Islet precursor cell (in vitro differentiated cells): ENCODE measurements at regions not wholly inside any gene's neighbourhood (a gene's known extent, or its start where the extent isn't known, plus 50 kb on each side); places are given as distances from the start of the nearest gene placed in this dataset.
"Not testable (repeated sequence)": the region's sequence is repeated elsewhere in the genome, so short reads cannot be mapped to it uniquely, and the experiment has no call there.

Source experiments
- DNase-seq: peaks from one replicate; pipeline ENCODE4 v3.0.0-alpha.2; 2018

DNA sequence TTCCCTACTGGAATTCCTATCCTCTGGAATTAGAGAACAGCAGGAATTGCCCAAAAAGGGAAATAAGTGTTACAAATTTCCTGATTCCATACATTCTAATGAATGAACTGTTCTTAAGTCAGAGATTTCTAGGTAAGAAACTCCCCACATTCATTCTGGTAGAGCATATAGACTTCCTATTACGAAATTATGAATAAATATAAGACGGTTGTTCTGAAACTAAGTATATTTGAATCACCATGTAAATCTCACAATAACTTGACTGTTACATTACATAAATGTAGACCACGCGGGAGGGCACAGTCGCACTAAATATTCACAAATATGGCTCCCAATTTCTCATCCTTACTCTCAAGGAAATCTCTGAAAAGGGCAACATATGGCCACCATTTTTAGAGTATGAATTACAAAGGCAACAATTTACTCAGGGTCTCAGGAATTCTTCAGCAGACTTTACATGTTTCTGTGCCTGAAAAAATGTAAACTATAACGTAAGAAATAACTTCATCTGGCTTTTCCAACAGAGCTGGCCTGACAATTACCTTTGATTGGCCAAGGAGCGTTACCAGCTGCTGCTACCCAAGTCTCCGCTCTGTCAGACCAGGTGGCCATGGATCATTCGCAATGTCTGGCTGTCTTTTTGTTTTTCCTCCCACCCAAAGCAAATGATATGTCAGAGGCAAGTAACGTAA is 115.8 kb downstream of the MPP7 start:
- DNase-seq: no peak

DNA sequence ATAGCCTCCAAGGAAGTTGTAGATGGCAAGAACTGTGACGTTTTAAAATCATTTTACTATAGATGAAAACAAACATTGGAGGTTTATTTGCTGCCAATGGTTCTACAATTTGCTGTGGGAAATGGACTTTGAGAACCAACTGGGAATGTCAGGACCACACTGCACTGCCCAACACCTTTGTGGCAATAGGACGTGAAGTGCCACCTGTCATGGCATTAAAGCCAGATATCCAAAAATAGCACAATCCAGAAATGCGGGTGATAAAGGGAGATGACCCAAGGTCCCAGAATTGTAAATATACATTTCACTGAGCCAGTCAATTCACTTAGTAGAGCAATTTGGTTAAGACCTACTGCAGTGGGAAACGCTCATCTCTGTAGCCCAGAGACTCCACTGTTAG is 116.4 kb downstream of the MPP7 start:
- DNase-seq: no peak

DNA sequence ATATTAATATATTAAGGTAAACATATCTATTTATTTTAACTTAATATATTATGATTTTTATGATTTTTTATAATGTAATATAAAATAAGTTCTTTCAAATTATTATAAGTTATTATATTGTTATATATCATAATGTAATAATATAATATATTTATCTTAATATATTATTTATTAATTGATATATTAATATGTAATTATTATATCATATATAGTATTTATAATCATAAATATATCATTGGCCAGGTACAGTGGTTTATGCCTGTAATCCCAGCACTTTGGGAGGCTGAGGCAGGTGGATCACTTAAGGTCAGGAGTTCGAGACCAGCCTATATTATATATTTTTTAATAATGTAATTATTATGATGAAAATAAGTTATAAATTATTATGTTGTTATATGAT is 118.1 kb downstream of the MPP7 start:
- DNase-seq: no peak

DNA sequence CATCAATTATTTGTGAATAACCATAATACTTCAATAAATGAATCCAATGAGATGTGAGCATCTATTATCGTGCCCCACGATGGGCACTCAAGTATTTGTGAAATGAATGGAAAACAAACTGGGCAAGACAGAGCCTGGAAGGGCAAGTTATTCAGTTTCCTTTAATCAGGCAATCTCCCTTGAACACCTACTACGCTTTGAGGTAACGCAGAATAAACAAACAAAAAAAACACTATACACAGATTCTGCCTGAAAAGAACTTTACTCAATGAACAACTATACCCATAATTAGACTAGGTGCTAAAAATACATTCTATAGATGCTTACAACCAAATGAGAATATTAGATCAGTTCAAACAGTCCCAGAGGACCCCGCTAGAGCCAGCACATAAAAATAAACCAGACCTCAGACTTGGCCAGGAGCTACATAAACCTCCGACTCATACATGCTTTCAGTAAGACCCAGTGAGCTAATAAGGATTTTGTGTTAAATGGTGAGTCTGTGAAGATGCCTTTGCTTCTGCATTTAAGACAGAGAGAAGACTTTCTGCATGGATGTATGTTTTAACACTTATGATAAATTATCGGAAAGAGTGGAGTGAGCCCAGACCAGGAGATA is 121.3 kb downstream of the MPP7 start:
- no peak for DNase-seq

DNA sequence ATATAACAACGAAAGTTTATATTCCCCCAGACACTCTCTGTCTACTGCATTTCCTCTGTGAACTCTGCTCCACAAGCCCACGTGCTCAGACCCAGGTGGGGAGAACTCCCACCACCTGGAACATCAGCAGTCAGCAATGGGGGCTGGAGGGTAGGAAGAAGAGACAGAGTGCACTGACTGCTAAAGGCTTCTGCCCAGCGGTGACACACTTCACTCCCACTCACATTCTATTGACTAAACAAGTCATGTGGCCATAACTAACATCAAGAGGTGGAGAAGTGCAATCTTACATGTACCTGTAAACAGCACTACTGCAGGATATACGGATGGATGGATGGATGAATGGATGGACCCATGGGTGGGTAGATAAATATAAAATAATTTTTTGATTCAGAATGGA is 122.2 kb downstream of the MPP7 start:
- DNase-seq: peak; percentile 76

DNA sequence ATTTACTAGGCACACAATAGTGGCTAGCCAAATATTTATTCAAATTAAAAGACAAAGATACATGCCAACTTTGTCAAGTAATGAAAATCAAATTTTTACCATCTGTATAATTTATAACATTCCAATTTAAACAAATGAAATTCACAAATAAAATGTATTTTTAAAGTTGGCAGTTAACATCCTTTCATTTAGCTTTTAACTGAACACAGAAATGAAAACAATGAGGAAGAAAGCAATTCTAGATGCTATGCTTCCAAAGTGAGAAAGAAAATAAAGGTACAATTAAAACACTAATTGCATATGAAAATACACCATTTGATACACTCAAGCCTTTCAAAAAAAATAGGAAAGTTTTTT is 123.1 kb downstream of the MPP7 start:
- DNase-seq: no peak

DNA sequence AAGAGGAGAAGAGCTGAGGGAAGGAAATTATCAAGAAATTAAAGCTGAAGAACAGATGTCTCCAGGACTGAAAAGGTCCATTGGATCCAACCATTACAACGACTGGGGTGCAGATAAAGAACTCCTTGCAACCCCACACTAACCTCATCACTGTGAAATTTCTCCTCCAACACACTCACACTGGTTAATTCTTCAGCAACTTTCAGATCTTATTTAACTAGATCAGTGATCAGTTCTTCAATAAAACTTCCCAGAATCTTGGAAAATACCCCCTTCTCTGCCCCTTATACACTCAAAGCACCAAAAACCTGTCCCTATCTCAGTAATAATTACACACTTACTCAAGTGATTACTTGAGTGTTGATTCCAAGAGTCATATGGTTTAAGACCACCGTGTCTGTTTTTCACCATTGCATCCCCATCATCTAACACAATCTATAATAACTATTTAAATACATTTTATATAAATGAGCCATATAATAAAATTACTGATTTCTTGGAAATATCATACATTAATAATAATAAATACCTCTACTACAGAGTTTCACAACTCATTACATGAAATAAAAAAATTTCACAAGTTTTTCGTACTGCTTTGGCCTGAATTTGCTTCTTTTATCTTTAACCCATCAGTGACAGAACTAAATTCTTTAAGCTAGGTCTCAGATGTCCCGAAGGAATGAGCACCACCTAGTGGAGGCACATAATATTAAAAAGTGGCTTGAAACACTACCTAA is 123.7 kb downstream of the MPP7 start:
- DNase-seq: no peak

DNA sequence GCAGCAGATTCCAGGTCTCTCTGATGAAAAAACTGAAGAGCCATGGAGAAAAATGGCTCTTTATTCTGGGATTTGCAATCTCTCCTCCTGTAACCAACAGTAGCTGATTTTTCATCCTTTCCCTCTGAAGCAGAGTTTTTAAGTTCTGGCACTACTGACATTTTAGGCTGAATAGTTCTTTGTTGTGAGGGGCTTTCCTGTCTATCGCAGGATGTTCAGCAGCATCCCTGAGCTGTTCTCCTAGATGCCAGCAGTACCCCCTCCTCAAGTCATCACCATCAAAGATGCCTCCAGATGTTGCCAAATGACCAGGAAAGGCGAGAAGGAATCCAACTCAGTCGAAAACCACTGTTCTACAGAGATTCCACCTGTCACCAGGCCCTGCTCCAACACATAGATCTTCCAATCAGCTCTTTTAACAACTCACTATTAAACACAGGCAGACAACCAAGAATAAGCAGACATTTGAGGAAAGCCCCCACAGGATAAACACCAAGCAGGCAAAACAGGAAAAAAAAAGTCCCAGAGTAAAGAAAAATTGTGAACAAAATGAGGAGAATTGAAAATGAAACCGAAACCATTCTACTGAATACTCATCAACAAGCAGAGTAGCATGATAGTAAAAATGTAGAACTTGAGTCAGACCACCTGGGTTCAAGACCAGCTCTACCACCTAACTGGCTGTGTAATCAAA is 124.8 kb downstream of the MPP7 start:
- DNase-seq: no peak

DNA sequence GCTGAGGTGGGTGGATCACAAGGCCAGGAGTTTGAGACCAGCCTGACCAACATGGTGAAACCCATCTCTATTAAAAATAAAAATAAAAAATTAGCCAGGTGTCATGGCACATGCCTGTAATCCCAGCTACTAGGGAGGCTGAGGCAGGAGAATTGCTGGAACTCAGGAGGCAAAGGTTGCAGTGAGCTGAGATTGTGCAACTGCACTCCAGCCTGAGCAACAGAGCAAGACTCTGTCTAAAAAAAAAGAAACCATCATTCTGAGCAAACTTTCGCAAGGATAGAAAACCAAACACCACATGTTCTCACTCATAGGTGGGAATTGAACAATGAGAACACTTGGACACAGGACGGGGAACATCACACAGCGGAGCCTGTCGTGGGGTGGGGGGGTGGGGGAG is 126.4 kb downstream of the MPP7 start:
- DNase-seq: not testable (repeated sequence)

DNA sequence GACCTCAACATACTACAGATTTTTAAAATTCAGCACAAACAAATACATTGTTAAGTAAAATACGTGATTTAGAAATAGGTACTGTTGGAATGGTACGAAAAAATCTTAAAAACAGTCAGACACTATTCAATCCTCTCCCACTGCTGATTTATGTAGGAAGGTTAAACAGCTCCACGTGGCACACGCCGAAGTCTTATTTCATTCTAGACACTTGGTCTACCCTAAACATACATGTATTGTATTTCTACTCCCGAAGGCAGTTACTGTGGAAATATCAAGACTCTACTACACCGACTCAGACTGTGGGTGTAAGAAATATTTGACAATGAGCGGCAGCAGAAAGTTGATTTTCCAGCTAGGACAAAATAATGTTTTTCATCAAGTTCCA is 130.6 kb downstream of the MPP7 start:
- no peak for DNase-seq

DNA sequence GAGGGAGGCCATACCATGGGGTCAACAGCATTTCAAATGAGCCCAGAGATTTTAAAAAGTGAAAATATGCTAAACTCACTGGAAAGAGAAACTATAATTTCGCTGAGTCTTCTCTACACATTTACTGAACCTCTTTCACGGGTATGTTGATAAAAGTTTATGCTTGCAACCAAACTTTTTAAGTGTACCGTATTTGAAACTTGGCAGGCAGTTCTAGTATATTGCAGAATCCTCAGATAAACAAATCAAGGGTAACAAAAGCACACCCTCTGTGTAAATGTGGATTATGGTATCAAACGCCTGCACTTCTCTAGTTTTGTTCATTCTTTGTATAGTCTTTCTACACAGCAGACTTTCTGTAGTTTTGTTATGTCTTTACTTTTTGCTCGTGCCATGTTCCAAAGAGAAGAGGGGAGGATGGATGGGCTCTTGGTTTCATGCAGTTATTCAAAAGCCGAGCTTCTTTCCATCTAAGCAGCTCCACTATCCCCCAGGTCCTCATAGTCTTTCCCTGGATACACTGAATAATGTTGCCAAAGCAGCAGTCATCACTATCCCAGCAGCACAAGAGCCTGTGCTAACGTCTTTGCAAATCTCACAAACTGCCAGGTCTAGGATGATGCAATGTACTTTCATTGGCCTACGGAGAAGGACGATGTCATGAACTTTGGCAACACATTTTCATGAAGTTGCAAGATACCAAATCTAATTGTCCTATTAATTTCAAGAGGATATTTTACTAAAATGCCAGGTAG is 131.2 kb downstream of the MPP7 start:
- no peak for DNase-seq

DNA sequence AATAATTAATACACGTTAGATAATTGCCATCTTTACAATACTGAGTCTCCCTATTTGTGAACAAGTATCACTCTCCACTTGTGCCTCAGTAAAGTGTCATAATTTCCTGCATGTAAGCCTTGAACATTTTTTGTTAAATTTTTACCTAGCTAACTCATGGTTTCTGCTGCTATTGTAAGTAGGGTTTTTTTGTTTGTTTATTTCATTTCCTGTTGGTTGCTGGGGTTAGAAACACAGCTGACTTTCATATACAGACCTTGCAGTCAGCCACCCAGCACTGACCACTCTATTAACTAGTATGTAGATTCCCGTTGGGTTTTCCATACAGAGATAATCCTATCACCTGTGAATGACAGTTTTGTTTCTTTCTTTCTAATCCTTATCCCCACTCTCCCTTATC is 133.3 kb downstream of the MPP7 start:
- DNase-seq: no peak

DNA sequence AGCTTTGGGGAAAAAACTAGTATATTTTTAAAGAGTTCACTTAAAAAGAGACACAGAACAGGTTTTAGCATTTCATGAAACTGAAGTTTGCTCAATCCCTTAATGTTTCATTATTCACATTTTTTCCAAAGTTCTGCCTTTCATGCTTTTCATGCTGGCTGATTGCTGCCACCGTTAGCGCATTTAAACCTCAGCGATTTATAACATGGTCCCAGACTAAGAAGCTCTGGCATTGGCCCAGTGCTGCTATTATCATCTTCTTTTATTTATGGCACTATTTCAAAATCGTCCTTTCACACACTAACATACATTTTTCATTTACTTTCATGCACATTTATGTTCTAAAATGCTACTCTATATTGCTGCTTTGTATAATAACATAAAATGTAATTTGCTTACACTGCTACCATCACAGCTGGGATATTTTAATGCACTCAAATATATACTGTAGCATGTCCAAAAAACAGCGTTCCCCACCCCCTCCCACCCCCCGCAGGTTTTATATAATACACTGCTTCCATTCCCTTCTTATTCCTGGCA is 141.9 kb downstream of the MPP7 start:
- DNase-seq: no peak

DNA sequence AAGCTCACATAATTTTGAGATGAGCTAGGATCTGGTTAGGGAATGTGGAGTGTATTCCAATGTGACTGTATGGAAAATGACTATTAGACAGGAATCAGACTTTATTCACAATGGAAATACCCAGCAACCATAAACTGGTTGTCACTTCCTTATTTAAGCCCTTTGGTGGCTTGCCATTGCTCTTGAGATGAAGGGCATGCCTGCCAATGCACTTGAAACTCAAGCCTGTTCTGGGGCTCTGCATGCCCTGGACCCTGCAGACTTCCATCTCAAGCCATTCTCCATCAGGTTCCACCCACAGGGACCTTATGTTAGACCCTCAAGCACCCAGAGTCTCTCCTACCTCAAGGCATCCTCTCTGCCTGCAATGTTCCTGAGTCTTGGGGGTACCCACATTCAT is 145.5 kb downstream of the MPP7 start:
- no peak for DNase-seq

DNA sequence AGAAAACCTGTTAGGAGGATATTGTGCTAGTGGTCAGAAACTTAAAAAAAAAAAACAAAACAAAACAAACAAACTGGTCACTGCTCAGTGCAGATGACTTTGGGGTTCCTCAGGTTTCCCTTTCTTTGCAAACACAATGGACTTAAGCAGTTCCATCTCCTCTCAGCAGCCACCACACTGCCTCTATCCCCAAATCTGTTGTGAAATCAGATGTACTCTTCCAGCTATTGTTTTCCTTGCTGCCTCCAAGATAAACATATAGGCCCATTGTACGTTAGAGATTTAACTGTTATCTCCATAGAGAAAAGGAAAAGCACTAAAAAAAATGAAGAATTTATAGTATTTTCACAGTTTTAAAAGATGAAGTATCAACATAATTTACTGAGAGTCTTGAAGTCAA is 147.1 kb downstream of the MPP7 start:
- no peak for DNase-seq

DNA sequence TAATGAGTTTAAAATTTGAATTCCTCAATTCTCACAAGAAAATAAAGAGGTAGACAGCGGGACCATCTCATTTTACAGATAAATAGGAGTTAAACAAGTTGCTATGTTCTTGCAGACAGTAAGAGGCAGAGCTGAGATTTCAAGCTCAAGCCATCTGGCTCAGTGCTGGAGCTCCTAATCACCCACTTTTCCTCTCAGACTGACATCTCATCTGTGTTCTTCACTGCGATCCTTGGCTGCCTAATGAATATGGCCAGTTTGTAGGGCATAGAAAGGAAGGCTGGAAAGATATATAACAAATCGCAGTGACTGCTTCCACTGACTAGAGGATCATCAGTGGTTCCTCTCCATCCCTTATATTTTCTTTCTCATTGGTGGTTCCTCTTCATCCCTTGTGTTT is 151.2 kb downstream of the MPP7 start:
- DNase-seq: no peak

DNA sequence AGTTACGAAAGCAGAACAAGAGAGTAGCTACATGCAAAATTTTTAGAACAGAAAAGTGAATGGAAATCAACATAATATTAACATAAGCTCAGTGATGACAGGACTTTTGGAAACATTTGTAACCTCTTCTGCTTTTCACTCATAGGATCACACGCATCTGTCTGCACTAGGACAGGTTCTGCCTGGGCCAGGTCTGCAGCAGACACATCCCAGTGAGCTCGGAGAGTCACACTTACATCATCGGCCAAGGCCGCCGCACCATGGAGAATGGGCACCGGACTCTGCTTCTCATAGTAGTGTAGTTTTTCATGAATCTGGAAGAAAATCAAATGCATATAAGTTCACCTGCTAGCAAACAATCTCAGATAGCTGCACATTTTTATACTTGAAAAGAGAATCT is 150.9 kb upstream of the ODAD2 start:
- DNase-seq: no peak

DNA sequence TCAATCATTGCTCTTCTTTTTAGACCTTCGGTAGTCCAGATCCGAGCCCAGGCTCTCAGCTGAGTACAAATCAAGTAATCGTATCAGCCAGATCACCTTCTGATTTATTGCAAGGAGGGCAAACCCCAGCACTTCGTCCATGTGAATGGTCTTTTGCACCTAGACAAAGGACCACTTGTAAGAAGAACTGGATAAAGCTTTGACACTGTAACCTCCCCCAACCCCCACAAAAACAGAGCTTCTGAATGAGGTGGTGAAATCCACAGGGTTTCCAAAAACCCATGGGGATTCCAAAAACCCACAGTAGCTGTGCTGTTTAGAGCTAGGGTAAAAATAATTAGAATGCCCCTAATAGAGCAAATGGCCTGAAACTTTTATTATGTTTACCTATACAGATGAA is 148.8 kb upstream of the ODAD2 start:
- no peak for DNase-seq

DNA sequence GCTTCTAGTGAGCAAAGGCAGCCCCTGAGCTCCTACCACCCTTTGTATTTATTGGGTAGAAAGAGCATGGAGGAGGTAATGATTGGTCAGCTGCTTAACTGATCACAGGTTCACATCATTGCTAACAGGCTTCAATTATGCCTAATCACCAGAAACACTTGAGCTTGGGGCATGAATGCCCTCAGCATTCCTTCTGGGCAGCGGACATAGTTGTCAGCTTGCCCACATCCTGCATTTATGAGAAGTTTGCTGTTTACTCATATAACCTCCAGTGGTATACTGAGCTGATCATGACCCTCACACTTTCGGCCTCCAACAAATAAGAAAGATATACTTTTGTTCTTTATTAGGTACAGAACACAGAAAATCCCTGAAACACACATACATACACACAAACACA is 140.3 kb upstream of the ODAD2 start:
- DNase-seq: no peak

DNA sequence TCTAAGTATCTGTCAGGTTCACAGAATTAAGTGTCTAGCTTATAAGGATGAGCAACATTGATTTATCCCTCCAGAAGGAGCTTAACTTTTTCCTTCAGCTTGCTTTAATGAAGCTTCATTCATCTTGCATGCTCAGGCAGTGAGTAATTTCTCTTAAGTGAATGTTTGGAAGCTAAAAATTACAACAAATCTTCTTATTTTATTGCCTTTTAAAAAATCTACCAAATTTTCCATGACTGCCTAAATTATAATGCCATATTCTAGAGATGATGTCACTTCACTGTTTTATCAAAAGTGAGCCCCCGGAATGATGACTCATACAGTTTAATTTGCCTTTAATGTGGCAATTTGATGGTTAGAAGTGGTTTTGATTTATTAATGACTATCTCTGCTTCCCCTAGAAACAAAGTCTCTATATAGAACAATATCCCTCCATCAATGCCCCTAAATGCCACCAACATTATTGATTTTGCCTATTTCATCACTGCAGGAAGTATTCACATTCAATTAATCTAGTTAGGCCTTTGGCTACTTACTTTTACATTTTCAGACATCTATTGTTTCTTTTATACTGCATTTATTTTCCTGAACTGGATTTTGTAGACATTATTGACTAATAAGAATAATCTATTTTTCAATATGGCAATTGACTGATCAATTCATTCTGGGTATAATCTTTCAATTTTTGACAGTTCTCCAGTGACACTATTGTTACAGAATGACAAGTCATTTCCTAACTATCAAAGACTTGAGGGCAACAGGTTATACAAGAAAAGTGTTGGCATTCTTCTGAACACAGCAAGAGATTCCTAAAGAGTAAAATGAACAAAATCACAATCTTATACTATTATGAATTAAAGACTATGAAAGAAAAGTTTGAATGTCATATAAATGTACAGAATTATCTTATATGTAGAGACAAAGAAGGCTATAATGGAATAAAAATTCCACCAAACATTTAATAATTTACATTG is 139.3 kb upstream of the ODAD2 start:
- DNase-seq: no peak

DNA sequence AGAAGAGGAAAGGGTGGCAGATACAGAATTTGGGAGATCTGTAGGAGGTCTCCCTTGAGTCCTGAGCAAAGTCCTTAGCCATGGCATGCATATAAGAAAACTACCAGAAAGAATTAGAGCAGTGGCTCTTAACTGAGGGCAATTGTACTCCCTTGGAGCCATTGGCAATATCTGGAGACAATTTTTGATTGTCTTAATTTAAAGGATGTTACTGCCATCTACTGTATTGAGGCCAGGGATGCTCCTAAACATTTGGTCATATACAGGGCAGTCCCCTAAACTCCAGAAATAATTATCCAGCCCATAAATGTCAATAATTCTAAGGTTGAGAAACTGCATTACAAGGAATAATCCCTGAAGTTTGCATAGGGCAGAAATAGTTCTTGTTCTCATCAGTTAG is 136.4 kb upstream of the ODAD2 start:
- no peak for DNase-seq

DNA sequence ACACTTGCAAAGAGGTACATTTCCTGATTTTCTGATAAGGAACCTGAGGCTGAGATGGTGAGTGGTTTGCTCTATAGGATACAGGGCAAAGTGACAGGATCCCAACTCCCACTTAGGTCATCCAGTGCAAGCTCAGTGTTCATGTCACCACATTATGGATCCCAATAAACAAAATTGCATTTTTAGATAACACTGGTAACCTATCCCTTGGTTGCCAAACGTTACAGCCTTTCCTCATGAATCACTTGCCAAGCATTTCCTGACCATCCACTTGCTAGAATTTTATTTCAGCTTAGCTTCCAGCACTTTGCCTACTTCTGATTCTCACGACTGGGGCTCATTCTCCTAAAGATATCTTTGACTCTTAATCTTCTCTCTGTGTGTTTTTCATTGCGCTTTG is 131.4 kb upstream of the ODAD2 start:
- DNase-seq: no peak
